ENCODE measurements at regions not wholly inside any gene's neighbourhood (a gene's known extent, or its start where the extent isn't known, plus 50 kb on each side); places are given as distances from the start of the nearest gene placed in this dataset.
"Not testable (repeated sequence)": the region's sequence is repeated elsewhere in the genome, so short reads cannot be mapped to it uniquely, and the experiment has no call there.

- H3K27ac ChIP-seq (ENCODE audit: low read depth in 2 of 2, low read length in 1 of 2) = peak overlapping the region in 1 of 2 experiments; percentile 35; a peak in 2 of 4 replicates
- H4K20me1 ChIP-seq (ENCODE audit: insufficient read depth) = no peaks in the 10 kb centered on the region
- H3K4me1 ChIP-seq (ENCODE audit: control insufficient read depth in 1 of 2, insufficient read depth in 2 of 2, low read depth in 1 of 2, low read length in 1 of 2) = no peaks in the 10 kb centered on the region
- H3K36me3 ChIP-seq (replicated peaks in 1 of 2; ENCODE audit: control insufficient read depth in 1 of 2, insufficient read depth in 2 of 2, low read length in 1 of 2) = no peaks in the 10 kb centered on the region
- no peak overlapping the region for H3K4me2 ChIP-seq
- DNase-seq = no peak
- no peaks in the 10 kb centered on the region for H3K9me2 ChIP-seq
- no peaks in the 10 kb centered on the region for H3K27me3 ChIP-seq (ENCODE audit: insufficient read depth)
- H3K9me3 ChIP-seq = no peaks in the 10 kb centered on the region
- TF ChIP-seq ELF1 (IDR thresholded peaks at IDR 0.05) (no peak), RXRA (IDR thresholded peaks at IDR 0.05; ENCODE audit: borderline replicate concordance, low read depth) (no peak), MEF2A (IDR thresholded peaks at IDR 0.05; ENCODE audit: borderline replicate concordance, low read depth) (no peak), SIN3A (IDR thresholded peaks at IDR 0.05; ENCODE audit: borderline replicate concordance, low read depth, low read length) (no peak), IRF3 (IDR thresholded peaks at IDR 0.05; ENCODE audit: low read depth, low read length) (no peak), YY1 (IDR thresholded peaks at IDR 0.05; ENCODE audit: low read depth) (no peak), CHD2 (IDR thresholded peaks at IDR 0.05; ENCODE audit: low read length, partially characterized antibody) (no peak), TEAD4 (IDR thresholded peaks at IDR 0.05; ENCODE audit: borderline replicate concordance, insufficient read depth) (no peak), FOXJ3 (CRISPR knock-in tag; IDR thresholded peaks at IDR 0.05) (no peak), TAF1 (IDR thresholded peaks at IDR 0.05; ENCODE audit: borderline replicate concordance, low read depth, low read length) (no peak), EZH2phosphoT487 (IDR thresholded peaks at IDR 0.05; ENCODE audit: borderline replicate concordance, low read depth) (no peak), USF2 (IDR thresholded peaks at IDR 0.05; ENCODE audit: borderline replicate concordance, low read depth, low read length) (no peak)
- TF ChIP-seq, protein P1, sequence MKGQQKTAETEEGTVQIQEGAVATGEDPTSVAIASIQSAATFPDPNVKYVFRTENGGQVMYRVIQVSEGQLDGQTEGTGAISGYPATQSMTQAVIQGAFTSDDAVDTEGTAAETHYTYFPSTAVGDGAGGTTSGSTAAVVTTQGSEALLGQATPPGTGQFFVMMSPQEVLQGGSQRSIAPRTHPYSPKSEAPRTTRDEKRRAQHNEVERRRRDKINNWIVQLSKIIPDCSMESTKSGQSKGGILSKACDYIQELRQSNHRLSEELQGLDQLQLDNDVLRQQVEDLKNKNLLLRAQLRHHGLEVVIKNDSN (IDR thresholded peaks at IDR 0.05; ENCODE audit: borderline replicate concordance, low read depth) = no peak
- no peak overlapping the region for H3K4me3 ChIP-seq (ENCODE audit: low read depth in 2 of 2, low read length in 1 of 2)
- CTCF ChIA-PET = interaction anchor here (1.4 kb wide), 1 partner anchor 22 kb away, joined by 3 read pairs; no protein-coding TSS in a partner anchor
- H2AFZ ChIP-seq (ENCODE audit: low read depth) = no peak overlapping the region
- WGBS (ENCODE audit: low lambda C conversion rate) = 45% methylated on average over 8 of the region's 8 CpGs
- POLR2A ChIA-PET = no interaction called here
- H3K79me2 ChIP-seq (ENCODE audit: insufficient read depth) = no peaks in the 10 kb centered on the region
- no peaks in the 10 kb centered on the region for H3F3A ChIP-seq (replicated peaks; ENCODE audit: insufficient read depth)
- no peak overlapping the region for H3K9ac ChIP-seq
Observed at GRCh38 chr4:13700021-13700857, 72.7 kb upstream of the BOD1L1 start.

GRCh38 chr4:13700858-13701140 lies 73.3 kb upstream of the BOD1L1 start:
- DNase-seq; H3K36me3 ChIP-seq (replicated peaks in 1 of 2; ENCODE audit: control insufficient read depth in 1 of 2, insufficient read depth in 2 of 2, low read length in 1 of 2); H3K9me3 ChIP-seq; H3K79me2 ChIP-seq (ENCODE audit: insufficient read depth); H3K4me2 ChIP-seq; H2AFZ ChIP-seq (ENCODE audit: low read depth); H3K9ac ChIP-seq; H3F3A ChIP-seq (replicated peaks; ENCODE audit: insufficient read depth); H3K9me2 ChIP-seq; POLR2A ChIA-PET; H4K20me1 ChIP-seq (ENCODE audit: insufficient read depth); H3K4me1 ChIP-seq (ENCODE audit: control insufficient read depth in 1 of 2, insufficient read depth in 2 of 2, low read depth in 1 of 2, low read length in 1 of 2); H3K27me3 ChIP-seq (ENCODE audit: insufficient read depth); H3K4me3 ChIP-seq (ENCODE audit: low read depth in 2 of 2, low read length in 1 of 2): not testable (repeated sequence)
- CTCF ChIA-PET = interaction anchor here (1.4 kb wide), 1 partner anchor 21 kb away, joined by 3 read pairs; no protein-coding TSS in a partner anchor
- peak overlapping the region in 1 of 2 experiments; percentile 35; a peak in 2 of 4 replicates for H3K27ac ChIP-seq (ENCODE audit: low read depth in 2 of 2, low read length in 1 of 2)
- 52% methylated on average over 1 of the region's 1 CpG for WGBS (ENCODE audit: low lambda C conversion rate)

Measured in SK-N-SH (cell line).